HepG2 (cell line): ENCODE measurements at regions not wholly inside any gene's neighbourhood (a gene's known extent, or its start where the extent isn't known, plus 50 kb on each side); places are given as distances from the start of the nearest gene placed in this dataset.
A peak's percentile ranks its signal among the peaks of the same experiment; 100 is the strongest.

Experiments
- ATAC-seq: fragments of 200-7000 bp; cut with Tn5 transposase; 3 replicates; pipeline ENCODE4 v1.9.1; 2020; ENCODE audit warnings: mild to moderate bottlenecking, moderate library complexity
- BruUV-seq: library from RNA; stranded (reverse); fragments of 400-500 nt; replicated peaks from 2 replicates; lab custom pipeline; 2021; lab: Mats Ljungman, UMichigan
- CTCF ChIA-PET: fragments of 300-600 bp; formaldehyde crosslinking; extraction: SDS; loops from one replicate; lab custom pipeline; 2021; ENCODE audit warnings: low total read pairs, inconsistent platforms, low intra/inter-chr PET ratio; lab: Yijun Ruan, JAX
- POLR2A ChIA-PET: fragments of 350-600 bp; sonication (Branson Sonifier 250); formaldehyde crosslinking; loops from one replicate; lab custom pipeline; 2020; ENCODE audit warnings: antibody characterized with exemption, inconsistent platforms; lab: Yijun Ruan, JAX
- DNase-seq: peaks from one replicate; pipeline ENCODE4 v3.0.0-alpha.2; 2015; ENCODE audit warnings: low spot score
- FAIRE-seq: peaks from 3 replicates; lab custom pipeline; 2011; peaks lifted over from hg19 to GRCh38; lab: Jason Lieb, UNC
- H2AFZ ChIP-seq: one replicate; pipeline ENCODE4 v1.6.1; 2011; ENCODE audit warnings: low read length, inconsistent platforms
- H3K27ac ChIP-seq: fragments of 300-600 bp; 3 replicates; pipeline ENCODE4 v1.8.0; 2011; ENCODE audit warnings: mixed run types, mild to moderate bottlenecking, mixed read lengths, low read length, inconsistent platforms; ENCODE audit not compliant: insufficient read depth; ENCODE audit errors: extremely low read length
- H3K27me3 ChIP-seq, 2 experiments: fragments of 200-600 bp in 1 of 2; 2 replicates in 1 of 2; 3 replicates in 1 of 2; pipeline versions ENCODE4 v1.6.0 to v1.8.0; 2011; ENCODE audit warnings: low read length in 2 of 2, mild to moderate bottlenecking in 2 of 2, moderate library complexity in 2 of 2, inconsistent platforms in 1 of 2; ENCODE audit not compliant: insufficient read depth in 2 of 2, control insufficient read depth in 1 of 2
- H3K36me3 ChIP-seq, 2 experiments: fragments of 200-600 bp in 1 of 2; replicated peaks in 1 of 2; 2 replicates in 1 of 2; 3 replicates in 1 of 2; pipeline versions ENCODE4 v1.5.1 to v1.8.0; 2011; ENCODE audit warnings: low read length in 2 of 2, inconsistent platforms in 1 of 2; ENCODE audit not compliant: insufficient read depth in 2 of 2, control insufficient read depth in 1 of 2
- H3K4me1 ChIP-seq: 2 replicates; pipeline ENCODE4 v1.5.1; 2012; ENCODE audit warnings: low read length, inconsistent platforms; ENCODE audit not compliant: insufficient read depth
- H3K4me2 ChIP-seq: 2 replicates; pipeline ENCODE4 v1.6.0; 2011; ENCODE audit warnings: low read depth, low read length, inconsistent platforms
- H3K4me3 ChIP-seq, 3 experiments: fragments of 200-600 bp in 1 of 3; sonication (generic), shearing (Covaris generic) in 1 of 3; replicated peaks in 1 of 3; 2 replicates each; pipeline ENCODE4 v1.5.1; 2011 to 2016; ENCODE audit warnings: low read length in 3 of 3, inconsistent platforms in 2 of 3, low read depth in 2 of 3, mild to moderate bottlenecking in 2 of 3, control low read depth in 1 of 3, mixed read lengths in 1 of 3; ENCODE audit not compliant: insufficient read depth in 1 of 3
- H3K79me2 ChIP-seq: one replicate; pipeline ENCODE4 v1.6.1; 2011; ENCODE audit warnings: low read length, inconsistent platforms; ENCODE audit not compliant: insufficient read depth
- H3K9ac ChIP-seq: 2 replicates; pipeline ENCODE4 v1.6.0; 2011; ENCODE audit warnings: mild to moderate bottlenecking, low read depth, low read length, inconsistent platforms; ENCODE audit not compliant: insufficient read depth
- H3K9me3 ChIP-seq: 2 replicates; pipeline ENCODE4 v1.5.1; 2012; ENCODE audit warnings: mild to moderate bottlenecking, low read length
- H4K20me1 ChIP-seq: 2 replicates; pipeline ENCODE4 v1.6.0; 2011; ENCODE audit warnings: inconsistent platforms, mild to moderate bottlenecking, low read length, moderate library complexity; ENCODE audit not compliant: insufficient read depth
- HNRNPK ChIP-seq: fragments of 200-400 bp; formaldehyde crosslinking; IDR thresholded peaks from 2 replicates; pipeline ENCODE4 v1.6.1; 2018; ENCODE audit warnings: low read length, low read depth, moderate library complexity, mild to moderate bottlenecking; ENCODE audit not compliant: poor library complexity, severe bottlenecking
- MLX ChIP-seq: IDR thresholded peaks from 2 replicates; pipeline ENCODE4 v1.6.1; 2016
- PCBP1 ChIP-seq: fragments of 200-400 bp; formaldehyde crosslinking; IDR thresholded peaks from 2 replicates; pipeline ENCODE4 v1.6.1; 2017; ENCODE audit warnings: mild to moderate bottlenecking, low read depth, low read length, borderline replicate concordance
- PCBP2 ChIP-seq: fragments of 200-400 bp; formaldehyde crosslinking; optimal IDR thresholded peaks from 2 replicates; pipeline ENCODE3; 2018; ENCODE audit warnings: low read length, low read depth; ENCODE audit not compliant: poor library complexity, severe bottlenecking
- SIN3B ChIP-seq: fragments of 150-350 bp; IDR thresholded peaks from 2 replicates; pipeline ENCODE4 v1.6.1; 2014; ENCODE audit warnings: low read length
- ZFY ChIP-seq: sonication (generic); formaldehyde crosslinking; IDR thresholded peaks from 2 replicates; pipeline ENCODE4 v1.4.0; 2020; ENCODE audit warnings: missing genetic modification reagents
- WGBS: methylation state at CpG from one replicate; pipeline ENCODE4 v1.1.6; 2017; ENCODE audit warnings: low lambda C conversion rate; 5-methylcytosine and 5-hydroxymethylcytosine counted together
- in situ Hi-C: cut with HindIII; loops from 2 replicates; pipeline ENCODE4 v1.10.0; 2017; ENCODE audit warnings: low pct_unique_long_range_greater_than_20kb; ENCODE audit not compliant: extremely low pct_ligation_motif_present
- intact Hi-C: fragments of 100-400 bp; cut with micrococcal nuclease; formaldehyde crosslinking; loops from one replicate; pipeline ENCODE4 v1.10.0; 2022; ENCODE audit not compliant: unreplicated experiment
- TF ChIP-seq, protein P1 (sequence below), 2 experiments: sonication (generic) in 1 of 2; formaldehyde crosslinking in 1 of 2; IDR thresholded peaks; 2 replicates each; pipeline versions ENCODE4 v1.6.1 to v1.9.0; 2014 to 2022; ENCODE audit warnings: antibody characterized with exemption in 1 of 2, borderline replicate concordance in 1 of 2, inconsistent platforms in 1 of 2, low read depth in 1 of 2, missing genetic modification reagents in 1 of 2

GRCh38 chr2:15681089-15681885 is 89.6 kb downstream of the DDX1 start:
- in situ Hi-C loops, result no loop called here
- WGBS, result 88% methylated on average over 4 of the region's 4 CpGs
- H3K4me3 ChIP-seq, result no peak overlapping the region
- POLR2A ChIA-PET, result no interaction called here
- no peaks in the 10 kb centered on the region for H3K36me3 ChIP-seq
- H4K20me1 ChIP-seq, result no peaks in the 10 kb centered on the region
- H3K27ac ChIP-seq, result no peak overlapping the region
- no TSS peak for BruUV-seq
- intact Hi-C loops, result no loop called here
- FAIRE-seq (no peak), ATAC-seq (no peak; the same call in 2 of the 3 replicates), DNase-seq (no peak)
- no peak overlapping the region for H3K9ac ChIP-seq
- H3K79me2 ChIP-seq, result no peaks in the 10 kb centered on the region
- no peak overlapping the region for H2AFZ ChIP-seq
- peaks cover 0 to 3% of the 10 kb centered on the region in 2 experiments; a peak in 1 of 5 replicates for H3K27me3 ChIP-seq
- CTCF ChIA-PET, result no interaction called here
- H3K4me1 ChIP-seq, result no peaks in the 10 kb centered on the region
- TF ChIP-seq, protein P1, sequence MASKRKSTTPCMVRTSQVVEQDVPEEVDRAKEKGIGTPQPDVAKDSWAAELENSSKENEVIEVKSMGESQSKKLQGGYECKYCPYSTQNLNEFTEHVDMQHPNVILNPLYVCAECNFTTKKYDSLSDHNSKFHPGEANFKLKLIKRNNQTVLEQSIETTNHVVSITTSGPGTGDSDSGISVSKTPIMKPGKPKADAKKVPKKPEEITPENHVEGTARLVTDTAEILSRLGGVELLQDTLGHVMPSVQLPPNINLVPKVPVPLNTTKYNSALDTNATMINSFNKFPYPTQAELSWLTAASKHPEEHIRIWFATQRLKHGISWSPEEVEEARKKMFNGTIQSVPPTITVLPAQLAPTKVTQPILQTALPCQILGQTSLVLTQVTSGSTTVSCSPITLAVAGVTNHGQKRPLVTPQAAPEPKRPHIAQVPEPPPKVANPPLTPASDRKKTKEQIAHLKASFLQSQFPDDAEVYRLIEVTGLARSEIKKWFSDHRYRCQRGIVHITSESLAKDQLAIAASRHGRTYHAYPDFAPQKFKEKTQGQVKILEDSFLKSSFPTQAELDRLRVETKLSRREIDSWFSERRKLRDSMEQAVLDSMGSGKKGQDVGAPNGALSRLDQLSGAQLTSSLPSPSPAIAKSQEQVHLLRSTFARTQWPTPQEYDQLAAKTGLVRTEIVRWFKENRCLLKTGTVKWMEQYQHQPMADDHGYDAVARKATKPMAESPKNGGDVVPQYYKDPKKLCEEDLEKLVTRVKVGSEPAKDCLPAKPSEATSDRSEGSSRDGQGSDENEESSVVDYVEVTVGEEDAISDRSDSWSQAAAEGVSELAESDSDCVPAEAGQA (IDR thresholded peaks at IDR 0.05; ENCODE audit: low read depth), result no peak
- TF ChIP-seq, protein P1 (CRISPR knock-in tag; IDR thresholded peaks at IDR 0.05; ENCODE audit: borderline replicate concordance), result no peak
- peak; percentile 66 for TF ChIP-seq PCBP2
- TF ChIP-seq ZFY, result no peak
- peak; percentile 96 for TF ChIP-seq HNRNPK
- 0 out of 2 replicates have a peak, but pooled peaks have one; percentile 83 for TF ChIP-seq PCBP1
- TF ChIP-seq MLX (CRISPR knock-in tag), result no peak
- TF ChIP-seq SIN3B, result no peak
- no peak overlapping the region for H3K4me2 ChIP-seq
- no peaks in the 10 kb centered on the region for H3K9me3 ChIP-seq
